ENCODE measurements at regions not wholly inside any gene's neighbourhood (a gene's known extent, or its start where the extent isn't known, plus 50 kb on each side); places are given as distances from the start of the nearest gene placed in this dataset.
"Not testable (repeated sequence)": the region's sequence is repeated elsewhere in the genome, so short reads cannot be mapped to it uniquely, and the experiment has no call there.

DNA sequence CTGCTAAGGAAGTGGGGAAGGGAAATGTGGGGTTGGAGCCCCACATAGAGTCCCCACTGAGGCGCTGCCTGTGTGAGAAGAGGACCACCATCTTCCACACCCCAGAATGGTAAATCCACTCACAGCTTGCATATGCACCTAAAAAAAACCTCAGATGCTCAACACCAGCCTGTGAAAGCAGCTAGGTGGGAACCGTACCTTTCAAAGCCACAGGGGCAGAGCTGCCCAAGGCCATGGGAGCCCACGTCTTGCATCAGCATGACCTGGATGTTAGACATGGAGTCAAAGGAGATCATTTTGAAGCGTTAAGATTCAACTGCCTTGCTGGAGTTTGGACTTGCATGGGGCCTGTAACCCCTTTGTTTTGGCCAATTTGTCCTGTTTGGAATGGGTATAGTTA lies 658.9 kb upstream of the TPTE start:
- TF ChIP-seq CTCF (IDR thresholded peaks at IDR 0.05), result peak in 1 of 7 experiments; percentile 8
- not testable (repeated sequence) for TF ChIP-seq POLR2A (IDR thresholded peaks at IDR 0.05)

Measured in stomach (tissue), 4 donors.